ENCODE measurements at regions not wholly inside any gene's neighbourhood (a gene's known extent, or its start where the extent isn't known, plus 50 kb on each side); places are given as distances from the start of the nearest gene placed in this dataset.
"Not testable (repeated sequence)": the region's sequence is repeated elsewhere in the genome, so short reads cannot be mapped to it uniquely, and the experiment has no call there.

GRCh38 chr14:81584495-81584894 lies 50.8 kb upstream of the SEL1L start:
- DNase-seq: no peak

GRCh38 chr14:81589381-81590065 lies 55.9 kb upstream of the SEL1L start:
- no peak for DNase-seq

- no peak for DNase-seq
Measured at GRCh38 chr14:81591266-81591665, 57.6 kb upstream of the SEL1L start.

GRCh38 chr14:81594012-81594411 lies 60.4 kb upstream of the SEL1L start:
- no peak for DNase-seq

- DNase-seq: no peak
Measured at GRCh38 chr14:81605660-81606059, 72.0 kb upstream of the SEL1L start.

- no peak for DNase-seq
Measured at GRCh38 chr14:81613341-81614045, 79.8 kb upstream of the SEL1L start.

- not testable (repeated sequence) for DNase-seq
Measured at GRCh38 chr14:81614302-81614701, 80.6 kb upstream of the SEL1L start.

- DNase-seq: no peak
Measured at GRCh38 chr14:81618695-81619094, 85.0 kb upstream of the SEL1L start.

- no peak for DNase-seq
Measured at GRCh38 chr14:81619816-81620215, 86.2 kb upstream of the SEL1L start.

- not testable (repeated sequence) for DNase-seq
Measured at GRCh38 chr14:81623771-81624396, 90.2 kb upstream of the SEL1L start.

- DNase-seq: peak; percentile 38
Measured at GRCh38 chr14:81625343-81625742, 91.7 kb upstream of the SEL1L start.

GRCh38 chr14:81632157-81632556 lies 98.5 kb upstream of the SEL1L start:
- no peak for DNase-seq

GRCh38 chr14:81633496-81633895 lies 99.8 kb upstream of the SEL1L start:
- DNase-seq: no peak

- DNase-seq: no peak
Measured at GRCh38 chr14:81637639-81638038, 104.0 kb upstream of the SEL1L start.

GRCh38 chr14:81638656-81639280 lies 105.1 kb upstream of the SEL1L start:
- DNase-seq: no peak

- no peak for DNase-seq
Measured at GRCh38 chr14:81653626-81654025, 120.0 kb upstream of the SEL1L start.

GRCh38 chr14:81655423-81656314 lies 122.0 kb upstream of the SEL1L start:
- no peak for DNase-seq

- DNase-seq: no peak
Measured at GRCh38 chr14:81656811-81657210, 123.2 kb upstream of the SEL1L start.

GRCh38 chr14:81662066-81662465 lies 128.4 kb upstream of the SEL1L start:
- no peak for DNase-seq

- DNase-seq: no peak
Measured at GRCh38 chr14:81662570-81663197, 129.0 kb upstream of the SEL1L start.

GRCh38 chr14:81668626-81669274 lies 135.1 kb upstream of the SEL1L start:
- DNase-seq: no peak

- DNase-seq: peak; percentile 80
Measured at GRCh38 chr14:81669308-81669707, 135.7 kb upstream of the SEL1L start.
